Right kidney (tissue), 1 donor: ENCODE measurements at regions not wholly inside any gene's neighbourhood (a gene's known extent, or its start where the extent isn't known, plus 50 kb on each side); places are given as distances from the start of the nearest gene placed in this dataset.
A peak's percentile ranks its signal among the peaks of the same experiment; 100 is the strongest.
"Not testable (repeated sequence)": the region's sequence is repeated elsewhere in the genome, so short reads cannot be mapped to it uniquely, and the experiment has no call there.

Experiments
- DNase-seq: peaks from one replicate; pipeline ENCODE4 v3.0.0-alpha.2; 2016

- no peak for DNase-seq
Measured at GRCh38 chr3:87576752-87577151, 300.4 kb upstream of the POU1F1 start.

GRCh38 chr3:87575550-87575949 lies 299.2 kb upstream of the POU1F1 start:
- no peak for DNase-seq

GRCh38 chr3:87568331-87568730 lies 291.9 kb upstream of the POU1F1 start:
- DNase-seq = no peak

GRCh38 chr3:87564438-87564837 lies 288.1 kb upstream of the POU1F1 start:
- DNase-seq = no peak

GRCh38 chr3:87563712-87564111 lies 287.3 kb upstream of the POU1F1 start:
- no peak for DNase-seq

- DNase-seq = no peak
Measured at GRCh38 chr3:87558492-87558891, 282.1 kb upstream of the POU1F1 start.

GRCh38 chr3:87555290-87555689 lies 278.9 kb upstream of the POU1F1 start:
- DNase-seq = no peak

GRCh38 chr3:87553058-87553457 lies 276.7 kb upstream of the POU1F1 start:
- DNase-seq = peak; percentile 4

GRCh38 chr3:87550892-87551291 lies 274.5 kb upstream of the POU1F1 start:
- no peak for DNase-seq

GRCh38 chr3:87549208-87549607 lies 272.8 kb upstream of the POU1F1 start:
- DNase-seq = no peak

- no peak for DNase-seq
Measured at GRCh38 chr3:87548271-87548670, 271.9 kb upstream of the POU1F1 start.

- DNase-seq = no peak
Measured at GRCh38 chr3:87546216-87546615, 269.8 kb upstream of the POU1F1 start.

GRCh38 chr3:87543408-87543807 lies 267.0 kb upstream of the POU1F1 start:
- not testable (repeated sequence) for DNase-seq

- no peak for DNase-seq
Measured at GRCh38 chr3:87541723-87542122, 265.3 kb upstream of the POU1F1 start.

GRCh38 chr3:87538722-87539121 lies 262.3 kb upstream of the POU1F1 start:
- DNase-seq = not testable (repeated sequence)

- no peak for DNase-seq
Measured at GRCh38 chr3:87509401-87509800, 233.0 kb upstream of the POU1F1 start.

GRCh38 chr3:87508921-87509320 lies 232.5 kb upstream of the POU1F1 start:
- no peak for DNase-seq

- DNase-seq = no peak
Measured at GRCh38 chr3:87507753-87508152, 231.4 kb upstream of the POU1F1 start.

GRCh38 chr3:87503900-87504498 lies 227.6 kb upstream of the POU1F1 start:
- peak; percentile 17 for DNase-seq

GRCh38 chr3:87501076-87501475 lies 224.7 kb upstream of the POU1F1 start:
- no peak for DNase-seq

- no peak for DNase-seq
Measured at GRCh38 chr3:87498358-87499080, 222.1 kb upstream of the POU1F1 start.

- DNase-seq = no peak
Measured at GRCh38 chr3:87495938-87496337, 219.6 kb upstream of the POU1F1 start.

GRCh38 chr3:87494264-87494663 lies 217.9 kb upstream of the POU1F1 start:
- no peak for DNase-seq

GRCh38 chr3:87491843-87492242 lies 215.5 kb upstream of the POU1F1 start:
- no peak for DNase-seq
